A549 (cell line): ENCODE measurements at regions not wholly inside any gene's neighbourhood (a gene's known extent, or its start where the extent isn't known, plus 50 kb on each side); places are given as distances from the start of the nearest gene placed in this dataset.

Source experiments
- ATAC-seq, 2 experiments: fragments of 200-7000 bp in 1 of 2; fragments of >200 bp in 1 of 2; cut with Nextera tagmentation in 1 of 2; cut with Tn5 transposase in 1 of 2; 3 replicates each; pipeline versions ENCODE4 v1.8.0 to v1.9.1; 2018 to 2020; ENCODE audit warnings: mild to moderate bottlenecking in 1 of 2, moderate library complexity in 1 of 2
- CTCF ChIA-PET: fragments of 300-600 bp; sonication (Branson Sonifier 250); formaldehyde crosslinking; extraction: SDS; loops from one replicate; lab custom pipeline; 2021; ENCODE audit warnings: antibody characterized with exemption, inconsistent platforms; lab: Yijun Ruan, JAX
- POLR2A ChIA-PET: fragments of 350-600 bp; formaldehyde crosslinking; extraction: SDS; loops from one replicate; lab custom pipeline; 2021; ENCODE audit warnings: antibody characterized with exemption, inconsistent platforms; lab: Yijun Ruan, JAX
- DNase-seq, 2 experiments: peaks; one replicate each; pipeline versions ENCODE4 v3.0.0 to v3.0.0-alpha.2; 2011 to 2016; ENCODE audit warnings: low read depth in 1 of 2, low spot score in 1 of 2
- FAIRE-seq: peaks from 2 replicates; lab custom pipeline; 2011; peaks lifted over from hg19 to GRCh38; lab: Jason Lieb, UNC
- H3K27ac ChIP-seq, 2 experiments: fragments of >200 bp; sonication (Bioruptor Twin); formaldehyde crosslinking; 3 replicates each; pipeline ENCODE4 v1.5.1; 2016 to 2017
- H3K4me1 ChIP-seq: fragments of >200 bp; sonication (Bioruptor Twin); formaldehyde crosslinking; 3 replicates; pipeline ENCODE4 v1.6.1; 2016
- H3K4me2 ChIP-seq: fragments of >200 bp; sonication (Bioruptor Twin); formaldehyde crosslinking; 3 replicates; pipeline ENCODE4 v1.6.1; 2016
- H3K4me3 ChIP-seq: fragments of >200 bp; sonication (Bioruptor Twin); formaldehyde crosslinking; 3 replicates; pipeline ENCODE4 v1.5.1; 2016
- H3K9me3 ChIP-seq: fragments of >200 bp; sonication (Bioruptor Twin); formaldehyde crosslinking; 3 replicates; pipeline ENCODE4 v1.6.1; 2016
- CHD4 ChIP-seq: fragments of 200-600 bp; sonication (generic); IDR thresholded peaks from 2 replicates; pipeline ENCODE4 v1.6.1; 2016; ENCODE audit warnings: antibody characterized with exemption, mild to moderate bottlenecking, borderline replicate concordance
- EP300 ChIP-seq, 2 experiments: fragments of >200 bp; sonication (Bioruptor Twin); formaldehyde crosslinking; IDR thresholded peaks; 2 replicates in 1 of 2; 3 replicates in 1 of 2; pipeline ENCODE4 v1.6.1; 2016 to 2017
- FOSB ChIP-seq: fragments of 250-450 bp; sonication (Bioruptor Pico); IDR thresholded peaks from 2 replicates; pipeline ENCODE4 v1.5.0; 2020; ENCODE audit warnings: mild to moderate bottlenecking, moderate library complexity
- FOSL2 ChIP-seq, 2 experiments: fragments of 450-650 bp in 1 of 2; fragments of >200 bp in 1 of 2; sonication (Bioruptor Twin) in 1 of 2; formaldehyde crosslinking; IDR thresholded peaks; 2 replicates each; pipeline versions ENCODE4 v1.5.0 to v1.6.1; 2016 to 2020; ENCODE audit warnings: mild to moderate bottlenecking in 1 of 2, moderate library complexity in 1 of 2
- HOXB13 ChIP-seq: fragments of 250-450 bp; sonication (Bioruptor Pico); IDR thresholded peaks from 2 replicates; pipeline ENCODE4 v1.5.0; 2020; ENCODE audit warnings: low read depth, mild to moderate bottlenecking, moderate library complexity
- KDM1A ChIP-seq: fragments of 200-600 bp; sonication (generic); IDR thresholded peaks from 2 replicates; pipeline ENCODE4 v1.6.1; 2016; ENCODE audit warnings: low read depth, mild to moderate bottlenecking
- MAX ChIP-seq: IDR thresholded peaks from 2 replicates; pipeline ENCODE4 v1.6.1; 2012
- MAZ ChIP-seq: fragments of 150-350 bp; IDR thresholded peaks from 2 replicates; pipeline ENCODE4 v1.6.1; 2014; ENCODE audit warnings: antibody characterized with exemption, low read depth, low read length, borderline replicate concordance
- NR3C1 ChIP-seq: fragments of >200 bp; sonication (Bioruptor Twin); formaldehyde crosslinking; IDR thresholded peaks from 3 replicates; pipeline ENCODE4 v1.6.1; 2017
- POLR2A ChIP-seq: IDR thresholded peaks from 2 replicates; pipeline ENCODE4 v1.6.1; 2012; ENCODE audit warnings: mild to moderate bottlenecking, low read length
- RAD21 ChIP-seq, 2 experiments: fragments of >200 bp in 1 of 2; sonication (Bioruptor Twin) in 1 of 2; formaldehyde crosslinking in 1 of 2; IDR thresholded peaks in 1 of 2; conservative IDR thresholded peaks in 1 of 2; 2 replicates in 1 of 2; 3 replicates in 1 of 2; pipeline ENCODE4 v1.6.1; 2012 to 2018; ENCODE audit warnings: inconsistent platforms in 1 of 2
- RARB ChIP-seq: fragments of 250-450 bp; sonication (Bioruptor Pico); IDR thresholded peaks from 2 replicates; pipeline ENCODE4 v1.8.0; 2021; ENCODE audit warnings: mild to moderate bottlenecking, moderate library complexity
- RCOR1 ChIP-seq: fragments of 150-350 bp; IDR thresholded peaks from 2 replicates; pipeline ENCODE4 v1.6.1; 2014; ENCODE audit warnings: antibody characterized with exemption, low read length, low read depth
- REST ChIP-seq: fragments of 200-600 bp; sonication (generic); IDR thresholded peaks from 2 replicates; pipeline ENCODE4 v1.6.1; 2016; ENCODE audit warnings: antibody characterized with exemption, mild to moderate bottlenecking, moderate library complexity
- RFX5 ChIP-seq: fragments of 450-650 bp; IDR thresholded peaks from 2 replicates; pipeline ENCODE4 v1.7.1; 2014; ENCODE audit warnings: antibody characterized with exemption, mild to moderate bottlenecking, moderate library complexity
- SREBF2 ChIP-seq: fragments of 450-650 bp; IDR thresholded peaks from 2 replicates; pipeline ENCODE4 v1.6.1; 2014; ENCODE audit warnings: mild to moderate bottlenecking, moderate library complexity
- TFCP2L1 ChIP-seq: fragments of 250-450 bp; sonication (Bioruptor Pico); IDR thresholded peaks from 2 replicates; pipeline ENCODE4 v1.5.0; 2021; ENCODE audit warnings: mild to moderate bottlenecking
- USF2 ChIP-seq: fragments of 450-650 bp; IDR thresholded peaks from 2 replicates; pipeline ENCODE4 v1.6.1; 2014; ENCODE audit warnings: antibody characterized with exemption
- ZC3H11A ChIP-seq: fragments of 450-650 bp; IDR thresholded peaks from 2 replicates; pipeline ENCODE4 v1.6.1; 2014; ENCODE audit warnings: antibody characterized with exemption, mild to moderate bottlenecking
- ZFP36 ChIP-seq: fragments of 450-650 bp; IDR thresholded peaks from 2 replicates; pipeline ENCODE4 v1.6.1; 2014; ENCODE audit warnings: borderline replicate concordance; ENCODE audit not compliant: partially characterized antibody
- WGBS: methylation state at CpG from one replicate; pipeline ENCODE4 v1.1.6; 2017; ENCODE audit errors: missing lambda C conversion rate; 5-methylcytosine and 5-hydroxymethylcytosine counted together
- TF ChIP-seq, protein P1 (sequence below): fragments of 150-350 bp; IDR thresholded peaks from 2 replicates; pipeline ENCODE4 v1.6.1; 2014; ENCODE audit warnings: low read depth, mild to moderate bottlenecking, low read length

DNA sequence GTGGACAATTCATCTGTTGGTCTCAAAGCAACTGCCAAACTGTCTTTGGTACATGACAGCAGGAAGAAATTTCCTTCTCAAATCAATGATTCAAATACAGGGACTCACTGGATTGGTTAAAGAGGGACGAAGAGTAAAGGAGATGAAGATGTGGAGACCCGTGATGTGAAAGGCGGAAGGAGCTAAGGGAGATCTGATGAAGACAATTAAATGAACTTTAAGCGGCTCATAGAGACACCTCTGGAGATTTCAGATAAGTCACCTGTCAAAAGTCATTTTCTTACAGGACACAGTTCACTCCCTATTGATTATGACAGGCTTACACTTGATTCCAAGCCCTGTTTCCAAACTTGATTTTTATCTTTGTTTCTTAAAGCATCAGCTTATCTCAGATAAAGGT lies 466.3 kb downstream of the DOK5 start (continued):
- TF ChIP-seq REST (no peak), HOXB13 (CRISPR knock-in tag) (no peak), POLR2A (no peak), RARB (no peak), USF2 (no peak), SREBF2 (no peak), NR3C1 (no peak)
- TF ChIP-seq, protein P1, sequence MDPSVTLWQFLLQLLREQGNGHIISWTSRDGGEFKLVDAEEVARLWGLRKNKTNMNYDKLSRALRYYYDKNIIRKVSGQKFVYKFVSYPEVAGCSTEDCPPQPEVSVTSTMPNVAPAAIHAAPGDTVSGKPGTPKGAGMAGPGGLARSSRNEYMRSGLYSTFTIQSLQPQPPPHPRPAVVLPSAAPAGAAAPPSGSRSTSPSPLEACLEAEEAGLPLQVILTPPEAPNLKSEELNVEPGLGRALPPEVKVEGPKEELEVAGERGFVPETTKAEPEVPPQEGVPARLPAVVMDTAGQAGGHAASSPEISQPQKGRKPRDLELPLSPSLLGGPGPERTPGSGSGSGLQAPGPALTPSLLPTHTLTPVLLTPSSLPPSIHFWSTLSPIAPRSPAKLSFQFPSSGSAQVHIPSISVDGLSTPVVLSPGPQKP, result no peak

- ATAC-seq, result no peak
- no peak for FAIRE-seq
- 1% methylated on average over 4 of the region's 4 CpGs for WGBS
Observed at GRCh38 chr20:54940522-54940921, 465.1 kb downstream of the DOK5 start.

GRCh38 chr20:54938707-54939106 lies 463.3 kb downstream of the DOK5 start:
- CTCF ChIA-PET, result no interaction called here

More at GRCh38 chr20:54940522-54940921, 465.1 kb downstream of the DOK5 start:
- Histone ChIP-seq H3K4me1 (no peaks in the 10 kb centered on the region), H3K4me3 (no peak overlapping the region), H3K4me2 (no peak overlapping the region), H3K9me3 (no peaks in the 10 kb centered on the region), H3K27ac (no peak overlapping the region)
- DNase-seq, result no peak
- POLR2A ChIA-PET, result no interaction called here
- TF ChIP-seq ZC3H11A (no peak), MAZ (no peak), RFX5 (no peak), RARB (no peak), EP300 (IDR thresholded peaks at IDR 0.05) (no peak), RCOR1 (no peak)
- CTCF ChIA-PET, result no interaction called here

More at GRCh38 chr20:54938707-54939106, 463.3 kb downstream of the DOK5 start:
- DNase-seq (no peak), ATAC-seq (no peak), FAIRE-seq (no peak)
- no peak for TF ChIP-seq EP300 (IDR thresholded peaks at IDR 0.05)
- no peak for TF ChIP-seq MAX
- TF ChIP-seq TFCP2L1 (CRISPR knock-in tag), result no peak
- TF ChIP-seq REST, result no peak
- TF ChIP-seq FOSB (CRISPR knock-in tag), result no peak
- no peak for TF ChIP-seq FOSL2 (IDR thresholded peaks at IDR 0.05)
- TF ChIP-seq FOSL2 (CRISPR knock-in tag; IDR thresholded peaks at IDR 0.05), result no peak
- TF ChIP-seq RAD21 (conservative IDR thresholded peaks at IDR 0.05 in 1 of 2, IDR thresholded peaks at IDR 0.05 in 1 of 2), result no peak
- TF ChIP-seq CHD4, result no peak
- TF ChIP-seq ZFP36, result no peak
- no peak for TF ChIP-seq SREBF2
- TF ChIP-seq KDM1A, result no peak
- no peaks in the 10 kb centered on the region for H3K9me3 ChIP-seq
- 81% methylated on average over 1 of the region's 1 CpG for WGBS
- no peak overlapping the region for H3K4me3 ChIP-seq
- POLR2A ChIA-PET, result no interaction called here
- H3K27ac ChIP-seq, result no peak overlapping the region
- no peak overlapping the region for H3K4me2 ChIP-seq
- no peaks in the 10 kb centered on the region for H3K4me1 ChIP-seq
